ENCODE measurements at regions not wholly inside any gene's neighbourhood (a gene's known extent, or its start where the extent isn't known, plus 50 kb on each side); places are given as distances from the start of the nearest gene placed in this dataset.

DNA sequence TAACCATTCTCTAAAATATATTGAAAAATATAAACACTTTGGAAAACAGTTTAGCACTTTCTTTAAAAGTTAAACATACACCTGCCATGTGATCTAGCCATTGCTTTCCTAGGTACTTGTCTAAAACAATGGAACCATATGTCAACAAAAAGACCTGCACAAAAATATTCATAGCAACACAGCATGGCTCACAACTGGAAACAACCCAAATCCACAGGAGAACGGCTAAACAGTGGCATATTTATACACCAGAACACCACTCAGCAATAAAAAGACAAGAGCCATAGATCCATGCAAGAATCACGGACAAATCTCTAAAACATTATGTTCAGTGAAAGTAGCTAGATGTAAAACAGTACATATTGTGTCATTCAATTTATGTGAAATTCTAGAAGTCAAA, 221.3 kb upstream of the UBE2E2 start:
- TF ChIP-seq, protein P1, sequence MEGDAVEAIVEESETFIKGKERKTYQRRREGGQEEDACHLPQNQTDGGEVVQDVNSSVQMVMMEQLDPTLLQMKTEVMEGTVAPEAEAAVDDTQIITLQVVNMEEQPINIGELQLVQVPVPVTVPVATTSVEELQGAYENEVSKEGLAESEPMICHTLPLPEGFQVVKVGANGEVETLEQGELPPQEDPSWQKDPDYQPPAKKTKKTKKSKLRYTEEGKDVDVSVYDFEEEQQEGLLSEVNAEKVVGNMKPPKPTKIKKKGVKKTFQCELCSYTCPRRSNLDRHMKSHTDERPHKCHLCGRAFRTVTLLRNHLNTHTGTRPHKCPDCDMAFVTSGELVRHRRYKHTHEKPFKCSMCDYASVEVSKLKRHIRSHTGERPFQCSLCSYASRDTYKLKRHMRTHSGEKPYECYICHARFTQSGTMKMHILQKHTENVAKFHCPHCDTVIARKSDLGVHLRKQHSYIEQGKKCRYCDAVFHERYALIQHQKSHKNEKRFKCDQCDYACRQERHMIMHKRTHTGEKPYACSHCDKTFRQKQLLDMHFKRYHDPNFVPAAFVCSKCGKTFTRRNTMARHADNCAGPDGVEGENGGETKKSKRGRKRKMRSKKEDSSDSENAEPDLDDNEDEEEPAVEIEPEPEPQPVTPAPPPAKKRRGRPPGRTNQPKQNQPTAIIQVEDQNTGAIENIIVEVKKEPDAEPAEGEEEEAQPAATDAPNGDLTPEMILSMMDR (tag by site-specific recombination; IDR thresholded peaks at IDR 0.05) = no peak
- TF ChIP-seq PBX3 (CRISPR knock-in tag; IDR thresholded peaks at IDR 0.05) = no peak
- no peak for TF ChIP-seq ZNF335 (tag by site-specific recombination; conservative IDR thresholded peaks at IDR 0.05)
- TF ChIP-seq ZNF121 (tag by site-specific recombination; IDR thresholded peaks at IDR 0.05) = no peak
- TF ChIP-seq ZNF561 (tag by site-specific recombination; IDR thresholded peaks at IDR 0.05; ENCODE audit: borderline replicate concordance) = no peak
- no peak for TF ChIP-seq ZNF391 (tag by site-specific recombination; IDR thresholded peaks at IDR 0.05; ENCODE audit: borderline replicate concordance, low read depth)
- TF ChIP-seq REPIN1 (tag by site-specific recombination; IDR thresholded peaks at IDR 0.05; ENCODE audit: low read depth) = no peak
- TF ChIP-seq ZNF214 (tag by site-specific recombination; IDR thresholded peaks at IDR 0.05; ENCODE audit: borderline replicate concordance) = no peak
- no peak for TF ChIP-seq KLF9 (tag by site-specific recombination; IDR thresholded peaks at IDR 0.05; ENCODE audit: low read depth)
- no peak for TF ChIP-seq ZBTB8A (tag by site-specific recombination; IDR thresholded peaks at IDR 0.05)
- no peak for TF ChIP-seq ZFP3 (tag by site-specific recombination; IDR thresholded peaks at IDR 0.05; ENCODE audit: low read depth)

All from HEK293 (cell line).